Epithelial cell of prostate (primary cell): ENCODE measurements at regions not wholly inside any gene's neighbourhood (a gene's known extent, or its start where the extent isn't known, plus 50 kb on each side); places are given as distances from the start of the nearest gene placed in this dataset.

ENCODE experiments used
- DNase-seq: peaks from one replicate; pipeline ENCODE4 v3.0.0-alpha.2; 2011; ENCODE audit warnings: low read depth, low spot score
- H3K27ac ChIP-seq: fragments of 450-650 bp; 2 replicates; pipeline ENCODE4 v1.5.1; 2017; ENCODE audit warnings: mild to moderate bottlenecking

- peak overlapping the region; percentile 78 for H3K27ac ChIP-seq
- DNase-seq, result peak; percentile 37
Measured at GRCh38 chr4:4643743-4644142, 101.9 kb upstream of the STX18 start.

- peak overlapping the region; percentile 78 for H3K27ac ChIP-seq
- DNase-seq, result no peak
Measured at GRCh38 chr4:4643306-4643705, 101.5 kb upstream of the STX18 start.

- DNase-seq, result no peak
- no peak overlapping the region for H3K27ac ChIP-seq
Measured at GRCh38 chr4:4642496-4643000, 100.7 kb upstream of the STX18 start.

- no peak overlapping the region for H3K27ac ChIP-seq
- DNase-seq, result no peak
Measured at GRCh38 chr4:4641661-4642495, 100.0 kb upstream of the STX18 start.

GRCh38 chr4:4641254-4641653 lies 99.4 kb upstream of the STX18 start:
- no peak for DNase-seq
- no peak overlapping the region for H3K27ac ChIP-seq

DNA sequence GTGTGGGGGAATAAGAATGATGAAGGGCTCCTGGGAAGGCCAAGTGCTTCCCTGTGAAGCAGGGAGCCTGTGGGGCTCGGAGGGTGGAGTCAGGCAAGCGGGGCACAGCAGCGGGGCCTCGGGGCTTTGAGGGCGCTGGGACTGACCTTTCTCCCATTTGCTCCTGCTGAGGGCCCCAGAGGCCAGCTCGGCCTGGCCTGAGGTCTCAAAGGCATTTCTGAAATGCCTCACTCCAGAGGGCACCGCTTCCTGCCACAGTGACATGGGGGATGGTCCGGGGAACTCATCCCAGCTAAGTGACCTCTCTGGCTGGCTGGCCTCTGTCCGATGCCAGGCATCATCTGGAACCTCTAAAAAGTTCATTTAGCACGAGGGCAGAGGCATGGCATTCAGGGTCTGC lies 98.8 kb upstream of the STX18 start:
- no peak for DNase-seq

DNA sequence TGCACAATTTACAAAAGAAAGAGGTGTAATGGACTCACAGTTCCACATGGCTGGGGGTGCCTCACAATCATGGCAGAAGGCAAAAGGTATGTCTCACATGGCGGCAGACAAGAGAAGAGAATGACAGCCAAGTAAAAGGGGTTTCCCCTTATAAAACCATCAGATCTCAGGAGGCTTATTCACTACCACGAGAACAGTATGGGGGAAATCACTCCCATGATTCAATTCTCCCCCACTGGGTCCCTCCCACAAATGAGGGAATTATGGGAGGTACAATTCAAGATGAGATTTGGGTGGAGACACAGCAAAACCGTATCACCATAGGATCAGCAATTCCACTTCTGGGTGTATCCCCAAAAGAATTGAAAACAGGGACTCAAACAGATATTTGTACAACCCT lies 97.5 kb upstream of the STX18 start:
- no peak overlapping the region for H3K27ac ChIP-seq
- DNase-seq, result no peak

More for the DNA sequence above, 98.8 kb upstream of the STX18 start:
- H3K27ac ChIP-seq, result no peak overlapping the region

DNA sequence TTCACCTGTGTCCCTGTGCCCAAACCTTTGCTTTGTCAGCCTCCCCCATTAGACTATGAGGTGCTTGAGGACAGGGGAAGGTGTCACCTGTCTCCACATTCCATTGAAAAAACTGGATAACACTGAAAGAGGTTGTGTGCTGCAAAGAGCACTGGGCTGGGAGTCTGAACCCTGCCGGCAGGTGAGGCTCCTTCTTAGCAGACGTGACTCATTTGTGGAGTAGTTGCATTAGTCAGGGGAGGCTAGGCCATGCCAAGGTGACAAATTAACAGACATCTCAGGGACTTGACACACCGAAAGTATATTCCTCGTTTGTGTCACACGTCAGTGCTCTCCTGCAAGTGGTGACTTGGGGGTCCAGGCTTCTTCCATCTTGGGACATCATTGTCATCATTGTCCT lies 95.9 kb upstream of the STX18 start:
- H3K27ac ChIP-seq, result no peak overlapping the region
- peak; percentile 14 for DNase-seq

- H3K27ac ChIP-seq, result no peak overlapping the region
- no peak for DNase-seq
Measured at GRCh38 chr4:4633431-4633830, 91.6 kb upstream of the STX18 start.

GRCh38 chr4:4631150-4631549 lies 89.3 kb upstream of the STX18 start:
- H3K27ac ChIP-seq, result no peak overlapping the region
- no peak for DNase-seq

DNA sequence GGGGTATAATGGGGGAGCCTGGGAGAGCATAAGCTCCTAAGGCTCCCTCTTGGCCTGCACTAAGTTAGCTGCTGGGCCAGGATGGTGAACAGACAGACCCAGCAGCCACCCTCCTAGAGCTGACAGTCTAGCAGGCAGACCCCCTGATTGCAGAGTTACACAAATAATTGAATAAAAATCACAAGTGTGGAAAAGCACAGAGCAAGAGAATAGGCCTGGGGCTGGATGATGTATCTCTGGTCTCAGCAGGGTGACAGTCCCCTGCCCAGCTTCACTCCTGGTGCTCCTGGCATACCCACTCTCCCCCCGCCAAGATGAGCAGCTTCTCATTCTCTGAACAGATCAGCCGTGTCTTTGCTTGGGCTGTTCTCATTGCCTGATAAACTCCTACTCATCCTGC lies 86.1 kb upstream of the STX18 start:
- DNase-seq, result no peak
- H3K27ac ChIP-seq, result no peak overlapping the region

DNA sequence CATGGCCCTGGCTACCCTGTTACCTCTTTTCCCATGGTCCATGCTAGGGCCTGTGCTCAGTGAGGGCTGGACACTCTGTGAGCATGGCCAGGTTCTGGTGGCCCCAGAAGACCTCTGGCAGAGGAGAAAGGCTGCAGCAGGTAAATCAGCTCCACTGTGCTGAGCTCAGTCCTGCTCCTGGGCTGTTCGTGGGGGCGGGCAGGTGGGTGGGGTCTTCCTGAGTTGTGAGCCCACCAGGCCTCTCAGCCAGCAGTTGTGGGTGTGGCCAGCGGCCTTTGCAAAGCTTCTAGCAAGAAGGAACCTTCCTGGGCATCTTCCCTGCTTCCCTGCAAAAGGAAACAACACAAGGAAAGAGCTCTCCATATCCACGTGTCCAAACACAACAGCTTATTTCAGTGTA lies 85.3 kb upstream of the STX18 start:
- no peak for DNase-seq
- H3K27ac ChIP-seq, result no peak overlapping the region

- H3K27ac ChIP-seq, result no peak overlapping the region
- DNase-seq, result no peak
Measured at GRCh38 chr4:4625488-4625887, 83.6 kb upstream of the STX18 start.

GRCh38 chr4:4624276-4624897 lies 82.5 kb upstream of the STX18 start:
- H3K27ac ChIP-seq, result no peak overlapping the region
- DNase-seq, result no peak

GRCh38 chr4:4619821-4620220 lies 78.0 kb upstream of the STX18 start:
- no peak for DNase-seq
- H3K27ac ChIP-seq, result no peak overlapping the region

GRCh38 chr4:4618847-4619246 lies 77.0 kb upstream of the STX18 start:
- H3K27ac ChIP-seq, result no peak overlapping the region
- DNase-seq, result no peak

DNA sequence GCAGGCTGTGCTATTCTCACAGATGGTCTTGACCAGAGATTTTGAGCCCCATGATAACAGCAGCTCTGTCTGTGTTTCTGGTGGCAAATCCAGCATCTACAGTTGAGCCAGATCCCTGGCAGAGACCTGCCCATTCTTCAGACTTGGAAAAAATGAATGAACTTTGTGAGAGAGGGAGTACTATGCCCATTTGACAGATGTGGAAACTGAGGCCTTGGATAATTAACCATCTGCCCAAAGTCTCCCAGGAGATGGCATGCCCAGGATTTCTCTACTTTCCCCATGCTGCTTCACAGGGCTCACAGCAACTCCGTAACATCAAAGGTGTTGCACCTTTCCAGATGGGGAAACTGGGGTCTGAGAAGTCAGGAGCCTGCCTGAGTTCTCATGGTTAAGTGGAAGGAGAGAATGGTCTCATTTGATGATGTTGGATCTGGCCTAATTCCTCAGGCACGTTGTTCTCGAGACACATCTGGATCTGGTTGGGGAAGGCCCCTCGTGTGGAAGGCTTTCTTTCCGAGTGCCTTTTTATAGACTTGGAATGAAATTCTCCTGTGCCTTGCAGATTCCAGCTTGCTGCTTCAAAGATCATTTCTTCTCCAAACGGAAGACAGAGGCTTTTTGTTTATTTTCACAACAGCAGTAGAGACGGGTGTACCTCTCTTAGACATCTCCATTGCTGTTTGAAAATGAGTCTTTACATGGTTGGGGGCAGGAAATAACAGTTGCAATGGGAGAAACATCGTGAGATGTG lies 73.3 kb upstream of the STX18 start:
- no peak for DNase-seq
- no peak overlapping the region for H3K27ac ChIP-seq

DNA sequence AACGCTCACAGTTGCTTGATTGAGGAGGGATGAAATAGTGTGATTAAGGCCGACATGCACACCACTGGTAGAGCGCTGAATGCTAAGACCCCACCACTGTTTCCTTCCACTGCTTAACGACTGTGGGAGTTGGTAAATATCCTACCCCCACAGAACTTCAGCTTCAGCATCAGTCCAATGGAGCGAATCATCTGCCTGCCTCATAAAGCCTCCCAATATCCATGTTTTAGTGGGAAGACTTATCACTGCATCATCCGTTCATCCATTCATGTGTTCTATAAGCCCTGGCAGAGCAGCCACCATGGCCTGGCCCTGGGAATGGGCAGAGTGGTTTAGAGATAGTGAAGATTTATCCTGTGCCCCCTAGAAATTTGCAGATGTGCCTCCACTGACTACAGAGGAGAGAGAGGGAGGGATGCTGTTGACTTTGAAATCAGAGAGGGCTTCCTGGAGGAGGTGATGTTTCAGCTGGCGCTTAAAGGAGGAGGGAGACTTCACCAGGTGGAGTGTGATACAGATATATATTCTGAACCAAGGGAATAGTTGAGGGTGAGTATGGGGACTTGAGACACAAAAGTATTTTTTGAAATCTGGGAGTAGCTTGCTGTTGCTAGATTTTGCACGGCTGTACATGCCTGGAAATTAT lies 71.9 kb upstream of the STX18 start:
- no peak for DNase-seq

DNA sequence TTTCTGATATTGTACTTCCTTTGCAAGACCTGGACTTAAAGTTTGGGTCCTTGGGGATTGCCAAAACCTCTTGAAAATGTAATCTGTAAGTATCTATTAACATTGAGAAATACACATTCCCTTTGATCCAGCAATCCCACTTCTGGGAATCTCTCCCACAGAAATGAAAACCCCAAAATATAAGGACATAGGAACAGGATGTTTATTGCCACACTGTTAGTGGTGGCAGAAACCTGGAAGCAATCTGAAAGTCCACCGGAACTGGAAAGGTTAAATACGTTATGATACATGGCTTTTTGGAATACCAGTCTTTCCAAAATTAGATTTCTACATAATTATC lies 71.2 kb upstream of the STX18 start:
- DNase-seq, result no peak
- H3K27ac ChIP-seq, result no peak overlapping the region

More for the DNA sequence above, 71.9 kb upstream of the STX18 start:
- H3K27ac ChIP-seq, result no peak overlapping the region

DNA sequence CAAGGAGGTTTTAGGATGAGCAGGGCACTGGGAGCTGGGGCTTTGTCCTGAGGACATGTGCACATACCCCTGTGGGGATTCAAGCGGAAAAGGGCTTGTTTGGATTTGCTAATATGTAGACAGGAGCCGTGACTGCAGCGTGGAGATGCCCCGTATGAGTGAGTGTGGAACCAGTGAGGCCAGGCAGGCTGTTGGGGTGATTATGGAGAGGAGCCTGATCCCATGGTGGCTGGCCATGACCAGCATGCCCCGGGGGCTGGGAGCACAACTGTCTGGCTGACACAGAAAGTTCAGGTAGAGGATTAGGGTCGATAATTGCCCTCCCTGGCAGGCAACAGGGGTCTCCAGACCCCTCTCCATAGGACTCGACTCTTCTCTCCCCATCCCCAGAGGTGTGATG lies 68.8 kb upstream of the STX18 start:
- DNase-seq, result no peak
- H3K27ac ChIP-seq, result no peak overlapping the region
